ENCODE measurements at regions not wholly inside any gene's neighbourhood (a gene's known extent, or its start where the extent isn't known, plus 50 kb on each side); places are given as distances from the start of the nearest gene placed in this dataset.

- ChIA-PET CTCF (no interaction called here), POLR2A (no interaction called here)
- intact Hi-C loops (cut with micrococcal nuclease) = no loop called here
- no peak overlapping the region for H3K27ac Mint-ChIP-seq (ENCODE audit: low read depth, unreplicated experiment)
- no peak for DNase-seq (ENCODE audit: unreplicated experiment)
- H3K36me3 Mint-ChIP-seq (ENCODE audit: insufficient read depth, unreplicated experiment) = no peaks in the 10 kb centered on the region
- H3K27me3 Mint-ChIP-seq (ENCODE audit: insufficient read depth, unreplicated experiment) = no peaks in the 10 kb centered on the region
- BruUV-seq (replicated peaks) = no TSS peak
- H3K9me3 Mint-ChIP-seq (ENCODE audit: unreplicated experiment) = no peaks in the 10 kb centered on the region
- H3K4me3 Mint-ChIP-seq (ENCODE audit: unreplicated experiment) = no peak overlapping the region
- no peaks in the 10 kb centered on the region for H3K4me1 Mint-ChIP-seq (ENCODE audit: insufficient read depth, unreplicated experiment)
- TF ChIP-seq CTCF (IDR thresholded peaks at IDR 0.05; ENCODE audit: unreplicated experiment) = no peak
These were observed 208.5 kb upstream of the GRIA4 start for GRCh38 chr11:105401269-105401809.

- H3K36me3 Mint-ChIP-seq (ENCODE audit: insufficient read depth, unreplicated experiment) = no peaks in the 10 kb centered on the region
- BruUV-seq (replicated peaks) = no TSS peak
These were observed 210.4 kb upstream of the GRIA4 start for GRCh38 chr11:105399511-105399910.

GRCh38 chr11:105398636-105399035 lies 211.2 kb upstream of the GRIA4 start:
- no peaks in the 10 kb centered on the region for H3K36me3 Mint-ChIP-seq (ENCODE audit: insufficient read depth, unreplicated experiment)
- no peaks in the 10 kb centered on the region for H3K4me1 Mint-ChIP-seq (ENCODE audit: insufficient read depth, unreplicated experiment)
- no peak overlapping the region for H3K4me3 Mint-ChIP-seq (ENCODE audit: unreplicated experiment)
- H3K9me3 Mint-ChIP-seq (ENCODE audit: unreplicated experiment) = no peaks in the 10 kb centered on the region
- H3K27me3 Mint-ChIP-seq (ENCODE audit: insufficient read depth, unreplicated experiment) = no peaks in the 10 kb centered on the region
- ChIA-PET CTCF (no interaction called here), POLR2A (no interaction called here)
- no peak for DNase-seq (ENCODE audit: unreplicated experiment)
- no peak overlapping the region for H3K27ac Mint-ChIP-seq (ENCODE audit: low read depth, unreplicated experiment)
- intact Hi-C loops (cut with micrococcal nuclease) = no loop called here
- no peak for TF ChIP-seq CTCF (IDR thresholded peaks at IDR 0.05; ENCODE audit: unreplicated experiment)
- no TSS peak for BruUV-seq (replicated peaks)

More at GRCh38 chr11:105399511-105399910, 210.4 kb upstream of the GRIA4 start:
- CTCF ChIA-PET = no interaction called here
- no peak overlapping the region for H3K4me3 Mint-ChIP-seq (ENCODE audit: unreplicated experiment)
- H3K4me1 Mint-ChIP-seq (ENCODE audit: insufficient read depth, unreplicated experiment) = no peaks in the 10 kb centered on the region
- H3K27me3 Mint-ChIP-seq (ENCODE audit: insufficient read depth, unreplicated experiment) = no peaks in the 10 kb centered on the region
- POLR2A ChIA-PET = no interaction called here
- H3K9me3 Mint-ChIP-seq (ENCODE audit: unreplicated experiment) = no peaks in the 10 kb centered on the region
- no peak overlapping the region for H3K27ac Mint-ChIP-seq (ENCODE audit: low read depth, unreplicated experiment)
- no peak for TF ChIP-seq CTCF (IDR thresholded peaks at IDR 0.05; ENCODE audit: unreplicated experiment)
- intact Hi-C loops (cut with micrococcal nuclease) = no loop called here
- no peak for DNase-seq (ENCODE audit: unreplicated experiment)

- Mint-ChIP-seq H3K4me3 (ENCODE audit: unreplicated experiment) (no peak overlapping the region), H3K9me3 (ENCODE audit: unreplicated experiment) (no peaks in the 10 kb centered on the region), H3K27me3 (ENCODE audit: insufficient read depth, unreplicated experiment) (no peaks in the 10 kb centered on the region), H3K36me3 (ENCODE audit: insufficient read depth, unreplicated experiment) (no peaks in the 10 kb centered on the region), H3K4me1 (ENCODE audit: insufficient read depth, unreplicated experiment) (peaks cover 12% of the 10 kb centered on the region), H3K27ac (ENCODE audit: low read depth, unreplicated experiment) (no peak overlapping the region)
- ChIA-PET CTCF (interaction anchor here (0.6 kb wide), 2 partner anchors 9 to 214 kb away, joined by 3 to 4 read pairs; no protein-coding TSS in a partner anchor), POLR2A (interaction anchor here (1.0 kb wide), 1 partner anchor 15 kb away, joined by 6 read pairs; no protein-coding TSS in a partner anchor)
- no TSS peak for BruUV-seq (replicated peaks)
- no peak for TF ChIP-seq CTCF (IDR thresholded peaks at IDR 0.05; ENCODE audit: unreplicated experiment)
- DNase-seq (ENCODE audit: unreplicated experiment) = no peak
- intact Hi-C loops (cut with micrococcal nuclease) = no loop called here
These were observed 216.5 kb upstream of the GRIA4 start for GRCh38 chr11:105393326-105393725.
